Fibroblast of lung (primary cell): ENCODE measurements at regions not wholly inside any gene's neighbourhood (a gene's known extent, or its start where the extent isn't known, plus 50 kb on each side); places are given as distances from the start of the nearest gene placed in this dataset.

Source experiments
- DNase-seq, 2 donors: peaks; one replicate each; pipeline versions ENCODE4 v3.0.0 to v3.0.0-alpha.2; 2010; ENCODE audit warnings: low read depth in 2 of 2
- H2AFZ ChIP-seq: 2 replicates; pipeline ENCODE4 v1.5.1; 2012; ENCODE audit warnings: low read length, control low read depth, inconsistent platforms
- H3K27ac ChIP-seq: 2 replicates; pipeline ENCODE4 v1.5.1; 2011; ENCODE audit warnings: low read length, control low read depth; ENCODE audit not compliant: insufficient read depth
- H3K27me3 ChIP-seq: 2 replicates; pipeline ENCODE4 v1.5.1; 2011; ENCODE audit warnings: mild to moderate bottlenecking, low read length; ENCODE audit not compliant: control insufficient read depth, insufficient read depth
- H3K36me3 ChIP-seq: 2 replicates; pipeline ENCODE4 v1.5.1; 2011; ENCODE audit warnings: low read length; ENCODE audit not compliant: control insufficient read depth, insufficient read depth
- H3K4me1 ChIP-seq: 2 replicates; pipeline ENCODE4 v1.5.1; 2011; ENCODE audit warnings: low read length; ENCODE audit not compliant: control insufficient read depth, insufficient read depth; ENCODE audit errors: extremely low read depth
- H3K4me2 ChIP-seq: 2 replicates; pipeline ENCODE4 v1.5.1; 2011; ENCODE audit warnings: low read length, control low read depth; ENCODE audit not compliant: insufficient read depth; ENCODE audit errors: extremely low read depth
- H3K4me3 ChIP-seq, 4 experiments: fragments of 200-600 bp in 1 of 4; sonication (generic) in 1 of 4; replicated peaks in 1 of 4; 2 replicates each; pipeline ENCODE4 v1.5.1; 2011 to 2016; ENCODE audit warnings: low read length in 4 of 4, low read depth in 3 of 4, mild to moderate bottlenecking in 3 of 4, control low read depth in 2 of 4, inconsistent platforms in 1 of 4, mixed read lengths in 1 of 4; ENCODE audit not compliant: insufficient read depth in 1 of 4; ENCODE audit errors: control extremely low read depth in 1 of 4
- H3K79me2 ChIP-seq: 2 replicates; pipeline ENCODE4 v1.5.1; 2012; ENCODE audit warnings: mild to moderate bottlenecking, low read length, inconsistent platforms; ENCODE audit not compliant: control insufficient read depth, insufficient read depth
- H3K9ac ChIP-seq: 2 replicates; pipeline ENCODE4 v1.5.1; 2011; ENCODE audit warnings: mild to moderate bottlenecking, low read length, control low read depth; ENCODE audit not compliant: insufficient read depth
- H3K9me3 ChIP-seq: 2 replicates; pipeline ENCODE4 v1.5.1; 2012; ENCODE audit warnings: low read depth, low read length; ENCODE audit not compliant: control insufficient read depth, insufficient read depth
- H4K20me1 ChIP-seq: 2 replicates; pipeline ENCODE4 v1.5.1; 2011; ENCODE audit warnings: low read length; ENCODE audit not compliant: control insufficient read depth, insufficient read depth; ENCODE audit errors: extremely low read depth
- CTCF ChIP-seq, 2 donors: IDR thresholded peaks in 1 of 2; conservative IDR thresholded peaks in 1 of 2; 1 replicate in 1 of 2; 2 replicates in 1 of 2; pipeline ENCODE4 v1.5.1; 2011 to 2012; ENCODE audit warnings: low read length in 2 of 2, control low read depth in 1 of 2, inconsistent platforms in 1 of 2, low read depth in 1 of 2, mild to moderate bottlenecking in 1 of 2
- EZH2 ChIP-seq: IDR thresholded peaks from 2 replicates; pipeline ENCODE4 v1.5.1; 2012; ENCODE audit warnings: low read length, control low read depth, mild to moderate bottlenecking; ENCODE audit errors: missing control alignments

- Histone ChIP-seq H2AFZ (no peak overlapping the region), H3K36me3 (no peaks in the 10 kb centered on the region), H4K20me1 (no peaks in the 10 kb centered on the region), H3K27me3 (no peaks in the 10 kb centered on the region), H3K79me2 (no peaks in the 10 kb centered on the region), H3K27ac (no peak overlapping the region), H3K4me2 (no peak overlapping the region), H3K9ac (no peak overlapping the region), H3K9me3 (no peaks in the 10 kb centered on the region), H3K4me1 (no peaks in the 10 kb centered on the region), H3K4me3 (no peak overlapping the region)
- DNase-seq, result no peak
- TF ChIP-seq EZH2 (no peak), CTCF (conservative IDR thresholded peaks at IDR 0.05 in 1 of 2, IDR thresholded peaks at IDR 0.05 in 1 of 2; ENCODE audit: low read depth in 1 of 2, low read length in 2 of 2) (no peak)
Observed at GRCh38 chr9:87427851-87428506, 69.7 kb upstream of the DAPK1 start.

GRCh38 chr9:87428659-87429058, 69.0 kb upstream of the DAPK1 start:
- no peak overlapping the region for H3K27ac ChIP-seq
- H4K20me1 ChIP-seq, result no peaks in the 10 kb centered on the region
- H3K36me3 ChIP-seq, result no peaks in the 10 kb centered on the region
- no peak overlapping the region for H2AFZ ChIP-seq
- no peaks in the 10 kb centered on the region for H3K4me1 ChIP-seq
- no peak for TF ChIP-seq EZH2
- TF ChIP-seq CTCF (conservative IDR thresholded peaks at IDR 0.05 in 1 of 2, IDR thresholded peaks at IDR 0.05 in 1 of 2; ENCODE audit: low read depth in 1 of 2, low read length in 2 of 2), result no peak
- no peaks in the 10 kb centered on the region for H3K9me3 ChIP-seq
- H3K27me3 ChIP-seq, result no peaks in the 10 kb centered on the region
- H3K4me2 ChIP-seq, result no peak overlapping the region
- no peak overlapping the region for H3K9ac ChIP-seq
- no peak for DNase-seq
- H3K79me2 ChIP-seq, result no peaks in the 10 kb centered on the region
- H3K4me3 ChIP-seq, result no peak overlapping the region

GRCh38 chr9:87431837-87432236, 65.8 kb upstream of the DAPK1 start:
- Histone ChIP-seq H3K27me3 (no peaks in the 10 kb centered on the region), H4K20me1 (no peaks in the 10 kb centered on the region), H3K4me1 (no peaks in the 10 kb centered on the region), H3K27ac (no peak overlapping the region), H2AFZ (no peak overlapping the region), H3K9me3 (no peaks in the 10 kb centered on the region), H3K36me3 (no peaks in the 10 kb centered on the region), H3K79me2 (no peaks in the 10 kb centered on the region), H3K4me3 (no peak overlapping the region), H3K9ac (no peak overlapping the region), H3K4me2 (no peak overlapping the region)
- DNase-seq, result peak in 1 of 2 donors; percentile 10
- no peak for TF ChIP-seq CTCF (conservative IDR thresholded peaks at IDR 0.05 in 1 of 2, IDR thresholded peaks at IDR 0.05 in 1 of 2; ENCODE audit: low read depth in 1 of 2, low read length in 2 of 2)
